Stimulated activated CD4-positive, alpha-beta T cell treated with anti-CD3 and anti-CD28 coated beads, Interleukin-15, amount 100 ng/mL, for 24 hours (primary cell): ENCODE measurements at regions not wholly inside any gene's neighbourhood (a gene's known extent, or its start where the extent isn't known, plus 50 kb on each side); places are given as distances from the start of the nearest gene placed in this dataset.
A peak's percentile ranks its signal among the peaks of the same experiment; 100 is the strongest.
"Not testable (repeated sequence)": the region's sequence is repeated elsewhere in the genome, so short reads cannot be mapped to it uniquely, and the experiment has no call there.

Experiments used
- DNase-seq: peaks from one replicate; pipeline ENCODE4 v3.0.0-alpha.2; 2020

DNA sequence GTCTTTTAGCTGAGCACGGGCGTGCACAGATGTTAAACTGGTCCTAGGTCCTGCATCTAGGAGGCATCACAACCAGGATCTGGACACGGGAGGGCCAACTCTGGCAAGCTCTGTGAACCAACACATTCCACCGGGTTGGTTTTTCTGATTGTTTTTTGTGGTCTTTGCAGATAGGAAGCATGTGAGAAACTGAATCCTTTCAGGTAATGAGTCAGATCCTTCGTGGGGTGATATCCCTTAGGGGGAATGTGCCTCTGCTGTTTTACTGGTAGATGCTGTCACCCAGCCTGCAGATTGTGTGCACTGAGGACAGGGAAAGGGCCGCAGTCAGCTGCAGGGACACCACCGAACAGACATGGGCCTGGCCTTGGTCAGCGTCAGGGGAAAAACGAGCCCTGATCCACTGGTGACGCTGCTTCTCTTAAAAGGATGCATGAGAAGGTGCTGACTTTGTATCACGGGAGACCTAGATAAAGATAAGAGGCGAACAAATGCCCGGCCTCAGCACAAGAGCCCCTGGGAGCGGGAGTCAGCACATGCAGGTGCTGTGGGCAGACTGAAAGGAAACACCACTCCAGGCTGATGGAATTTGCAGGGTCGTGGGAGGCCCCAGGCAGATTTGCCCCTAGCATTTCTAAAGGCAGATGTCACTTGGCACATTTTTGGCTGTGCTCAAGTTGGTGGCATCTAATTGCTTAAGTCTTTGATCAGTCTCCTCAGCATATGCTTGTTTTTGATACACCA lies 51.1 kb downstream of the DOP1B start:
- DNase-seq, result peak; percentile 10

DNA sequence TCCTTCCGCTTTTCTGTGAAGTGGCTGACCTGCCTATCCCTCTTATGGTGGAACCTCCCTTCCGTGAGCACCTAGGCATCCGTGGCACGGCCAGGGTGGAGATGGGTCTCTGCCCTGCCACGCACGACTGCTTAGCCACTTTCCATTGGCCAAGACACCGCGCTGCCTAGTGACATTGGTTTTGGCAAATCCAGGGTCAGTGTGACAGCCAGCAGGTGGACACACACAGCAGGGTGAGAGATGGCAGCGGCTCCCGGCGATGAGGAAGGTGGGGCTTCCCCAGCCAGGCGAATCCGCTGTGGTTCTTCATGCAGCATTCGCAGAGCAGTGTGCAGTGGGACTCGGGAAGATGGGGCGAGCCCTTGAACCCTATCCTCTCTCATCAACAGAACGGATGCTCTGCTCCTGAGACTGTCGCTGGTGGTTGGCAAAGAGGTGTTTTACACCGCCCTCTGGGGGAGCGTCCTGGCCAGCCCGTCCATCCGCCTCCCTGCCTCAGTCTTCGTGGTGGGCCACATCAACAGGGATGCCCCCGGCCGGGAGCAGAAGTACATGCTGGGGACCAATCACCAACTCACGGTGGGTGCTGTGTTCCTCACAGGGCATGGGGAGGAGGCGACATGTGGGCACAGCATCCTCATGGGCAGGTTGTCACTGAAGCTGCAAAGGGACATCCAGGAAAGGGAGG lies 51.8 kb downstream of the DOP1B start:
- DNase-seq, result no peak

DNA sequence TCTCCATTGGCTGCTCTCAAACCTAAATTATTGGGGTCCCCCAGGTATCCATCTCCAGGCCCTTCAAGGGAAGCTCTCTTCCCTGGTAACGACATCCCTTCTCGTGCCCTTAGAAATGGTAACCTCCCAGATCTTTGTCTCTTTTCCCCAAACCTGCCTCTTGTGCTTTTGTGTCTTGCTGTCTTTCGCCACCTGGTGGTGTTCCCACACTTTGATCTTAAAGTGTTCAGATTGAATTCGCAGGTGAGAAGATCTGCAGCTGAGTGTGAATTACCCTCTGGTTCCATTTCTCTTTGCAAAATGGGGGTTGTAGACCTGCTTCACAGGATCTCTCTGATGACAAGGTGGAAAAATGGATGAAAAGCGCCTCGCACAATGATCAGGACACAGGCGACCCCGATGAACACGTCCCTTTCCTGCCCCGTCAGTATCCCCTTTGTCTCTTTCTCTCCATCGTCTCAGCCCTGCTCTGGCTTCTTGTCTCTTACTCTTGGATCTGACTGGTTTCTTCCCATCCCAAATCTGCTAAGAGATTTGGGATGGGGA lies 53.1 kb downstream of the DOP1B start:
- peak; percentile 59 for DNase-seq

DNA sequence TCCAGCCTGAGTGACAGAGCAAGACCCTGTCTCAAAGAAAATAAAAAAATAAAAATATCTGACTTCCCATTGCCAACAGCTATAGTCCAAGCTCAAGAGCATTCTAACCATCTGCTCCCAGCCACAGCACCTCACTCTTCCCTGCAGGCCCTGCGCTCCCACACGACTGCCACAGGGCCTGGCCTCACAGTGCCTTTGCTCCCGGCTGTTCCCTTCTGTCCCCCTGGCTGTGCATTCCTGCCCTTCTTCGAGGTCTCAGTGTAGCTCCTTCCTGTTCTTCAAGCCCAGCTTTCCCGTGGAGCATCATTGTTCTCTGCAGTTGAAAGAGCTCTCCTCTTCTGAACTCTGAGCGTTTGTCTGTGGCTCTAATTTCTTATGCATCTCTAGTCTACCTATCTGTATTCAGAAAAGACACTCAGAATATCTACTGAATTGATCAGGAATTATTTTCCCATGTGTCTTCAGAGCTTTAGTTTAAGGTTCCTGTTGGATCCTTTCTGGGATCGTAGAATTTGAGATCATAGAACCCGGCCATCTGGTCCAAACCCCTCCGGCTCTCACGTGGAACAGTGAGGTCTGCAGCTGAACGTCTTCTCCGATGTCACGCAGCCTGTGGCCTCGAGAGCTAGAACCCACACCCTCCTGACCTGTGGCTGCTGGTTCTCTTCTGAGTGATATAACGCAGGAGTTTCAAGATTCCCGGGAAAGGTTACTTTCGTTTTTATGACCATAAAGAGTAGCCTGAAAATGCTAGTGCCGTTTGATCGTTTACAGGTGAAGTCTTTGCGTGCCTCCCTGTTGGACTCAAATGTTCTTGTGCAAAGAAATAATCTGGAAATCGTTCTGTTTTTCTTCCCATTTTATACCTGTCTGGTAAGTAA lies 54.4 kb downstream of the DOP1B start:
- DNase-seq, result no peak

DNA sequence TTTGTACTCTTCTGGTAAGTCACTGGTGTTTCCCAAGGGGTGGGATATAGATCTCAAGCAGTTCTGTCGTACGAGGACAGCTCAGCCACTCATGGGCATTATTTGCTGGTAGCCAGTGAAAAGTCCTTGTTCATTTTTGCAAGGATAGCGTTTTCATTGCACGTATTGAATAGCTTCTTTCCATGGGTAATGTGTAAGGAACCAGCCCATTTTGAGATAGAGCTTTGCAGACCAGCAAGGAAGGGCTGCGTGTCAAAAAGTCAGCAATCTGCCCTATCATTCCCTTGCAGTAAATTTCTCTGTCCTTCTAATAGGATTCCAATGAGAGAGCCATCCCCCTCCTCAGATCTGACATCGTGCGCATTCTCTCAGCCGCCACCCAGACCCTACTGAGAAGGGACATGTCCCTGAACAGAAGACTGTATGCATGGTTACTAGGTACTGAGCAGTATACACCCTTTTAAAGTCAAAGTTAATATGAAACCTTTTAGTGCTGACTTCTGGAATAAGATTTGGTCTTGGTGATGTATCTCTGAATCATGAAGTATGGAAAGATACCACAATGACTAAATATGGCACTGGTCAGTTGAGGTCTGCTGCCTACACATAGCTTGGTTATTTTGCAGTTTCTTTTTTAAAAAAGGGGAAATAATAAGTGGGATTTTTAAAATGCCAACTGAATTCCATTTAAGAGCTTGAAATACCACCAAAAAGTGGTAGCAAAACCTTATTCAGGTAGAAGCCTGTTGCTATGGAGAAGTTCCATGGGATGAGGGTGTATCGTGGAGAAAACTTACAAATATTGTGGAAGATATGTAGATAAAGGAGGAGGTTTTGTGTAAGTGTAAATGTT lies 55.3 kb downstream of the DOP1B start:
- no peak for DNase-seq

DNA sequence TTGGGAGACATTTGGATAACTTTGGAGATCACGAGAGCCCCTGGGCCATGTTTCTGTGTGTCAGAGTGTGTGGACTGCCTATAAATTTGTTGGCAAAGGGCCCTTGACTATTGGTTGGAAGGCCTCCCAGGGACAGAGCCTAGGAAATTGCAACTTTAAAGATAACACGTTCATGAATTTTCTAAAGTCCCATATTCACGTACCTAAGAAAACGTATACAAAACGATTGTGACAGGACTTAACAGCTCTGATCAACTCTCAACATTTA lies 55.8 kb downstream of the DOP1B start:
- no peak for DNase-seq

DNA sequence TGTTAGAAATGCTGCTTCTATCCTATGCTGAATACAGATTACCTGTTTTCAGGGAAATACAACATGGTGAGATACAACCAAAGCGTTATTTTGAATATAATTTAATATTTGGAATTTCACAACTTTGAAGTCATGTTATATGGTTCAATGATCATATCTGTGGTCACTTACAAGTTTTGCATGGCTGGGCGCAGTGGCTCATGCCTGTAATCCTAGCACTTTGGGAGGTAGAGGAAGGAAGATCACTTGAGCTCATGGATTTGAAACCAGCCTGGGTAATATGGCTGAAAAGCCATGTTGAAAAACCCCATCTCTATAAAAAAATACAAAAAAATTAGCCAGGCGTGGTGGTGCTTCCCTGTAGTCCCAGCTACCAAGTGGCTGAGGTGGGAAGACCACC lies 57.9 kb downstream of the DOP1B start:
- no peak for DNase-seq

DNA sequence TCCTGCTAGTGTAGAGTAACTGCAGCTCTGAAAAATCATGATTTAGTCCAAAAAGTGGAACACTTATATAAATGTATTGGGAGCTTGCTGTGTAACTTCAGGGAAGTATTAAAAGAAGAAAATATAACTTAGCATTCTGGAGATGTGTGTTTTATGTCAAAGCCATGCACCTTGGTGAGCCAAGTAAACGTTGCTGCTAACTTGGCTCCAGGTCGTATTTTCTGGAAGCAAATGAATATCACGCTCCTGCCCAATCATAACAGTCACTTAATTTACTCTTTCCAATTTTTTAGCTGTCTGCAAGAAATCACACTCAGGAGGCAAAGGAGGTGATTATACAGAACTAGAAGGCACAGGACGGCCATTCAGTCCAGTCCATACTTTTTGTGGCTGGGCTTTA lies 61.1 kb downstream of the DOP1B start:
- no peak for DNase-seq

DNA sequence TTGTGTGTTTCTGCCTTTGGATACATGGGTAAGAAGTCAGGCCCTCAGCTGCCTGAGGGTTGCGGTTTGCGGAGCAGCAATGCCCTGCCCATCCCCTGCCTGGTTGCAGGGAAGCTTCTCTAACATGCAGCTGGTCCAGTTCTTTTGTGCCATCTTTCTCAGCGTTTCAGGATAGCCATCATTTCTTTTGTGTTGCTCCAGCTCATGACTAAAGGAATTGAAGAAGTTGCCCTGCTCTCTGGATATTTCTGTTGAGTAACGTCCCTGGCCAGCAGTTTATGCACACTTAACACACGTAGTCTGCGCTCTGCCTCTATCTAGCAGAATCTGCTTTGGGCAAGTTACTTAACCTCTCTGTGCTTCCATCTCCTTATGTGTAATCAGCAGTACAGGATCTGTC lies 62.1 kb downstream of the DOP1B start:
- DNase-seq, result no peak

DNA sequence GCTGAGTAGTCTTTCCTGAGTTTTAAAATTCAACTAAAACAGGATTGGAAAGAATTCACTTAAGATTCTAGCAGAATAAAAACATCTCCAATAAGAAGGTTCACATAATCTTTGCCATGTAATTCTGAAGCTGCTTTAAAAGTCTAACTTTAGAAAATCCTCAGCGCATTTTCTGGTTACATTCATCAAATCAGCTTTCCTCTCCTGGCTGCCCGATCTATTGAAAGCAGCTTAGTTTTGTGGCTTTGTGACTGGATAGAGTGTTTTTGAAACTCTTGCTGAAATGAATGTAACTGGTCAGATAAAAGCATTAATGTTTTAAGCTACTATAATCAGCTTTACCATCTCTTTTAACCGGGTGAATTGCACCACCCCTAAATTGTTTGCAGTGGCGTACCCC lies 66.8 kb downstream of the DOP1B start:
- no peak for DNase-seq

DNA sequence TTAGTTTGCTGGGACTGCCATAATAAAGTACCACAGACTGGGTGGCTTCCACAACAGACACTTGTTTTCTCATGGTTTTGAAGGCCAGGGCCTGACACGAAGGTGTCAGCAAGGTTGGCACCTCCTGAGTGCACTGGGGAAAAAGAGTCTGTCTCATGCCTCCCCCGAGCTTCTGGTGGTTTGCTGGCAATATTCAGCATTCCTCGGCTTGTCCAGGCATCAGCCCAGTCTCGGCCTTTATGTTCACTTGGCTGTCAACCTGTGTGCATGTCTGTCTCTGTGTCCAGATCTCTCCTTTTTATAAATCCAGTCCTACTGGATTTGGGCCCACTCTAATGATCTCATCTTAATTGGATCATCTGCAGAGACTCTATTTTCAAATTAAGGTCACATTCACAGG lies 72.6 kb downstream of the DOP1B start:
- DNase-seq, result no peak

DNA sequence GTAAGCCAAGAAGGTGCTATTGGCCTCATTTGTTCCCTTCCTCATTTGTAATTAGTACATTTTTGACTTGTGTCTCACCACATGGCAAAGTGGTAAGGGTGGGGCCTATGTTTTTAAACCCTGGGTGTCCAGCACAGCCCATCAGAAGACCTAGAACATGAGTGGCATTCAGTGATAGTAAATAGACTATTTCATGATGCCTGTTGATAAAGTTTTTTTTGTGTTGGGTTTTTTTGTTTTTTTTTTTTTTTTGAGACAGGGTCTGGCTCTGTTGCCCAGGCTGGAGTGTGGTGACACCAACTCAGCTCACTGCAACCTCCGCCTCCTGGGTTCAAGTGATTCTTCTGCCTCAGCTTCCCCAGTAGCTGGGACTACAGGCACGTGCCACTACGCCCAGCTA lies 74.8 kb downstream of the DOP1B start:
- not testable (repeated sequence) for DNase-seq

DNA sequence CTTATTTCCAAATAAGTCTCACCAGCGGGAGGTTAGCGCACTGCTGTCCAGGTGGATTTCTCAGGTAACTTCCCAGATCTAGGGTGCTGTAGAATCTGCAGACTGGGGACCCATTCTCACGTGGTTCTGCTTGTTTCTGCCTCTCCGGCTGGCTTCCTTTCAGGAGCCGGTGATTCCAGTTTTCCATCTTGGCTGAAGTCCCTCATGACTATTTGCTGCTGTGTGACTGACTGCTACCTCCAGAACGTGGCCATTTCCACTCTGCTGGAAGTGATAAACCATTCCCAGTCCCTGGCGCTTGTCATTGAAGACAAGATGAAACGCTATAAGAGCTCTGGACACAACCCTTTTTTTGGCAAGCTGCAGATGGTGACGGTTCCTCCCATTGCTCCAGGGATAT lies 76.0 kb downstream of the DOP1B start:
- DNase-seq, result no peak

DNA sequence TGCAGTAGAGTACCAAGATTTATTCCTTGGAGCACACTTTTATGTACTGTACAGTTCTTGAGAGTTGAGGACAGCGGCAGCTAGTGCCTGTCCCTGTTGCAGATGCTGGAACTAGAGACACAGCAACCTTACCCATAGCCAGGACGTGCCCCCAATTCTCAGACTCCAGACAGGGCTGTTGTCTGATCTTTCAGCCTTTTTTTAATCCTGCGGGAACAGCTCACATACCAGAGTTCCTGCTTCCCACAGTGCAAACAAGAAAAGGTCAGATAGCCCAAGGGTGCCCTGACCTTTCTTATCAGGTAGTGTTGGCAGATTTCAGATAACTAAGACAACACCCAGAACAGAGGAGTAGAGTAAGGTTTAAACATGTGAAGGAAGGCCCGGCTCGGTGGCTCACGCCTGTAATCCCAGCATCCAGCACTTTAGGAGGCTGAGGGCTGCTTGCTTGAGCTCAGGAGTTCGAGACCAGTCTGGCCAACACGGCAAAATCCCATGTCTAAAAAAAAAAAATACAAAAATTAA lies 78.5 kb downstream of the DOP1B start:
- DNase-seq, result no peak

DNA sequence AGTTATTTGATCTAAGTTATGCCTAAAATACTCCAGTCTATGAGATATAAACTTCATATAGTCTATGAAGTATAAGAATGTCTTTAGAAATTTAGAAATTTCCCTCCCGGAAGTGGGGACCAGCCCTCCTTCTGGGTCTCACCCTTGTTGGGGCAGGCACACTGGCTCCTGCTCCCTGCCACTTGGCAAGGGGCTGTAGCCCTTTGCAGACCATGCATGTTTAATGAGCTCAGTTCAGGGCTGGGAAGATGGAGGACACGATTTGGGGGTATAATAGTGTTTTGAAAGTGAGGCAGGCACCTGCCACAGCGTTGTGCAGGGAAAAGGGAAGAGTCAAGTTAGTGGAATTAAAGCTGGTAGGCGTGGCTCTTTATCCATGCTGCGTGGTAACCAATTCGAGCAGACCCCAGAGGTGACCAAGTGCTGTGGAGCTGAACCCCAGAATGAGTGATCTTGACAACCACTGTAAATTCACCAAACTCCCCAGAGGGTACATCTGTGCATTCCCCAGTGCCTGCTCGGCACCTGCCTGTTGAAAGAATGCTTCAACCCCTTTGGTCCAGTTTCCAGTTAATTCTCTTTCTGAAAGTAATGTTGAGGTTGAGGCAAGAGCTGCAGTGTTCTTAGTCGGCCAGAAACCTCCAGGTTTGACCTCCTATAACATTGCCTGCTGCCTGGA lies 79.6 kb downstream of the DOP1B start:
- DNase-seq, result no peak

DNA sequence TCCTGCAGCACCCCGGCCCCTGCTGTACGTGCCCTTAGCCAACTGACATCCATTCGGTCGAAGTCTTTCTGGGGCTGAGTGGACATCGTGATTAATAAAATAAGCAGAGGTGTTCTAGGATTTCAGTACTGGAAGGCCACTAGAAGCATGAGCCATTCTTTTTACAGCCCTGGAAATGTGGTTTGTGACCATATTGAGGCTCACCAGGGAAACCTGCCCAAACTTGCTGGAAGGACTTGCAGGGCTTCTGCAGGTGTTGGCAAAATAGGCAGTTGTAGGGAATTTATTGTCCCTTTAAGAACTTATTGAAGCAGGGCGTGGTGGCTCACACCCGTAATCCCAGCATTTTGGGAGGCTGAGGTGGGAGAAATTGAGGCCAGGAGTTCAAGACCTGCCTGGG lies 80.8 kb downstream of the DOP1B start:
- no peak for DNase-seq

DNA sequence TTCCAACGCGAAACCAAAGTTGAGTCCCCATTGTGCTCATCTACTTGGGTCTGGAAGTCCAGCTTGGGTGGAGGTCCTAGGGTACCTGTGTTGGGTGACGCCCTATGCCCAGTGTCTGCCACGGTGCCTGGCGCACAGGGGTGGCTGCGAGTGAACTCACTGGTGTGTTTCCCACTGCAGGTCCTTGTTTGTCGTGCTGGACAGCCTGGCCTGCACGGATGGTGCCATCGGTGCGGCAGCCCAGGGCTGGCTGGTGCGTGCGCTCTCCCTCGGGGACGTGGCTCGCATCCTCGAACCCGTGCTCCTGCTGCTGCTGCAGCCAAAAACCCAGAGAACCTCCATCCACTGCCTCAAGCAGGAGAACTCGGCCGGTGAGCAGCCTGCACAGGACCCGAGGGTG lies 80.4 kb upstream of the MORC3 start:
- no peak for DNase-seq

DNA sequence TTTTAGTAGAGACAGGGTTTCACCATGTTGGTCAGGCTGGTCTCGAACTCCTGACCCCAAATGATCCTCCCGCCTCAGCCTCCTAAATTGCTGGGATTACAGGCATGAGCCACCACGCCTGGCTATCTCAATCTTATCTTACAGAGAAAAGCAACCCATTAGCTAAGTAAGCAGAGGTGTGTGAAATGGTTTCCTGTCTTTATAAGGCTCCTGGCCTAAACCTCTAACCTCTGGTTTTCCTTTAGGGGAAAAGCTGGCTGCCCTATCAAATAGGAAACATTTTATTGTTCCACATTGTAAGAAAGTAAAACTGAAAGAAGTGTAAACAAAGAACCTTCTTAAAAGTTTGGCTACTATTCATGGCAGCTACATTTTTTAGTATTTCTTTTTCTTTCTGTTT lies 78.3 kb upstream of the MORC3 start:
- DNase-seq, result no peak

DNA sequence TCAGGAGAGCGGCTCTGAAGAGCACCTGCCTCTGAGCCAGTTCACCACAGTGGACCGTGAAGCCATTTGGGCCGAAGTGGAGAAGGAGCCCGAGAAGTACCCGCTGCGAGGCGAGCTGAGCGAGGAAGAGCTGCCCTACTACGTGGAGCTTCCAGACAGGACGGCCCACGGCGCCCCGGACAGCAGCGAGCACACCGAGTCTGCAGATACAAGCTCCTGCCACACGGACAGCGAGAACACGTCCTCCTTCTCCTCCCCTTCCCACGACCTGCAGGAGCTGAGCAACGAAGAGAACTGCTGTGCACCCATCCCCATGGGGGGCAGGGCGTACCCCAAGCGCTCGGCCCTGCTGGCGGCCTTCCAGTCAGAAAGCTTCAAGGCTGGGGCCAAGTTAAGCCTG lies 74.9 kb upstream of the MORC3 start:
- no peak for DNase-seq

DNA sequence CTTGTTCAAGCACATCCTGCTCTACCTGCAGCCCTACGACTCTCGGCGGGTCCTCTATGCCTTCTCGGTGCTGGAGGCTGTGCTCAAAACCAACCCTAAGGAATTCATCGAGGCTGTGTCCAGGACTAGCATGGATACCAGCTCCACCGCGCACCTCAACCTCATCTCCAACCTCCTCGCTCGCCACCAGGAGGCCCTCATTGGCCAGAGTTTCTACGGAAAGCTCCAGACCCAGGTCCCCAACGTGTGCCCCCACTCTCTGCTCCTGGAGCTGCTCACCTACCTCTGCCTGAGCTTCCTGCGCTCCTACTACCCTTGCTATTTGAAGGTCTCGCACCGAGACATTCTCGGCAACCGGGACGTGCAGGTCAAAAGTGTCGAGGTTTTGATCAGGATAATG lies 74.3 kb upstream of the MORC3 start:
- no peak for DNase-seq

DNA sequence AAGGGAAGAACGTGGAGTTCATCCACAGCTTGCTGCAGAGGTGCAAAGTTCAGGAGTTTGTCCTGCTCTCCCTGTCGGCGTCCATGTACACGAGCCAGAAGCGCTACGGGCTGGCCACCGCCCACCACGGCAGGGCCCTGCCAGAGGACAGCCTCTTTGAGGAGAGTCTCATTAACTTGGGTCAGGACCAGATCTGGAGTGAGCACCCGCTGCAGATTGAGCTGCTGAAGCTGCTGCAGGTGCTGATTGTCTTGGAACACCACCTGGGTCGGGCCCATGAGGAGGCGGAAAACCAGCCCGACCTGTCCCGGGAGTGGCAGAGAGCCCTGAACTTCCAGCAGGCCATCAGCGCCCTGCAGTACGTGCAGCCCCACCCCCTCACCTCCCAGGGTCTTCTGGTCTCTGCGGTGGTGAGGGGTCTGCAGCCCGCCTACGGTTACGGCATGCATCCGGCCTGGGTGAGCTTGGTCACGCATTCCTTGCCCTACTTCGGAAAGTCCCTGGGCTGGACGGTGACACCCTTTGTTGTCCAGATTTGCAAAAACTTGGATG lies 73.8 kb upstream of the MORC3 start:
- DNase-seq, result no peak
